GM12873 (cell line): ENCODE measurements at regions not wholly inside any gene's neighbourhood (a gene's known extent, or its start where the extent isn't known, plus 50 kb on each side); places are given as distances from the start of the nearest gene placed in this dataset.

ENCODE experiments used
- TF ChIP-seq, protein P1 (sequence below): IDR thresholded peaks from 2 replicates; pipeline ENCODE4 v1.5.1; 2012; ENCODE audit warnings: low read depth, mild to moderate bottlenecking, moderate library complexity, low read length, control low read depth; ENCODE audit not compliant: insufficient read depth; ENCODE audit errors: missing control alignments

DNA sequence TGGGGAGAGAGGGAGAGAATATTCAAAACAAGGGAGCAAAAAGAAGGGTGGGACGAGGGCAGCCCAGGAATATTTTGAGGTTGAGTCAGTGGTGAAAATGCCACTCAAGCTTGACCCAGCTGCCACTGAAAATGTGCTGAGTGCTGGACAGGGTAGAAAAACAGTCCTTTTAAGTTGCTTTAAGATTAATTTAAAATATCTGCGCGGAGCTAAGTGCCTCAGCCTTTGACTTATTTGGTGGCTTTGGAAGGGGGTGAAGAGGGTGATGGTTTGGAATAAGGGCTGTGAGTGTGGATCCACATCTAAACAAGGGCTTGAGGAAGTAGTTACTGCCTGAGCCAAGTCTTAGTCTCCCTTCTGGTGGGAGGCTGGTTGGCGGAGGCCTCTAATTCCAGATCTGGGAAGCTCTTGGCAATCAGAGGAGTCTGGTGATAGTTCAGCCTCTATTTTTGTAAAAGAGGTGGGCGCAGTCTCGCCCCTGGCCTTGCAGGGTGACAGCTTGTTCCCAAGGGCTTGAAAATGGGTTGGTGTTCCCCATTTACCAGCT is 280.8 kb upstream of the ROPN1 start:
- TF ChIP-seq, protein P1, sequence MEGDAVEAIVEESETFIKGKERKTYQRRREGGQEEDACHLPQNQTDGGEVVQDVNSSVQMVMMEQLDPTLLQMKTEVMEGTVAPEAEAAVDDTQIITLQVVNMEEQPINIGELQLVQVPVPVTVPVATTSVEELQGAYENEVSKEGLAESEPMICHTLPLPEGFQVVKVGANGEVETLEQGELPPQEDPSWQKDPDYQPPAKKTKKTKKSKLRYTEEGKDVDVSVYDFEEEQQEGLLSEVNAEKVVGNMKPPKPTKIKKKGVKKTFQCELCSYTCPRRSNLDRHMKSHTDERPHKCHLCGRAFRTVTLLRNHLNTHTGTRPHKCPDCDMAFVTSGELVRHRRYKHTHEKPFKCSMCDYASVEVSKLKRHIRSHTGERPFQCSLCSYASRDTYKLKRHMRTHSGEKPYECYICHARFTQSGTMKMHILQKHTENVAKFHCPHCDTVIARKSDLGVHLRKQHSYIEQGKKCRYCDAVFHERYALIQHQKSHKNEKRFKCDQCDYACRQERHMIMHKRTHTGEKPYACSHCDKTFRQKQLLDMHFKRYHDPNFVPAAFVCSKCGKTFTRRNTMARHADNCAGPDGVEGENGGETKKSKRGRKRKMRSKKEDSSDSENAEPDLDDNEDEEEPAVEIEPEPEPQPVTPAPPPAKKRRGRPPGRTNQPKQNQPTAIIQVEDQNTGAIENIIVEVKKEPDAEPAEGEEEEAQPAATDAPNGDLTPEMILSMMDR: no peak

DNA sequence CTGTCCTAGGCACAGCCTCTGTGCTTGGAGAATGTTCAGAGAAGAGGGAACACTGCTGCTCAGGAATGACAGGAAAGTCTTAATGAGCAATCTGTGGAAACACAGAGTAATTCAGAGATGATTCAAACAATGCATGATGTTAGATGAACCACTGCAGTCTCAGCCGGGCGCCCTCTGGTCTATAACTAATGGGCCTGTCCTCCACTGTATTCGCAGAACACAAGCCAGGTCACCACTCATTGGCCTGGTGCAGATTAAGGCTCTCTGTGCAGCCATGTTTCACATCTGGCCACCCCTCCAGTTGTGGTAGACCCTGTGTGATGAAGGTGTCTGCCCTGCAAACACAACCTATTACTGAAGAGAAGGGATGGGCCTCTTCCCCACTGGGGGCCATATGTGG is 281.7 kb upstream of the ROPN1 start:
- TF ChIP-seq, protein P1: no peak

DNA sequence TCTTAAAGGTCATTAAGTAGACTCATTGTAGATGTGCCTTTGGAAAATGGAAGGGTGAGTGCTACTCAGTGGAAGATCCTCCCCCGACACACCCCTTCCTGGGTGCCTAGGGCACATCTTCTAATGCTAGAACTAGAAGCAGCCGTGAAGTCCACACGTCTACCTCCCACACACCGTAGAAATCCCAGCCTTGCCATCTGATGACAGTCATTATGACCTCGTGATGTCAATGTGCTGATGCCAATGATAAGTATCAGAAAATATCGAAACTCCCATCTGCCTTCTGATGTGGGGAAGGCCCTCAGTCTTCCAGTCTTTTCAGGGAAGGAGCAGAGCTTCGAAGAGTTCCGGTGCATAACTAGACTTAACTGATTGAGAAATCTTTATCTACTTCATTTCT is 282.1 kb upstream of the ROPN1 start:
- TF ChIP-seq, protein P1: no peak

DNA sequence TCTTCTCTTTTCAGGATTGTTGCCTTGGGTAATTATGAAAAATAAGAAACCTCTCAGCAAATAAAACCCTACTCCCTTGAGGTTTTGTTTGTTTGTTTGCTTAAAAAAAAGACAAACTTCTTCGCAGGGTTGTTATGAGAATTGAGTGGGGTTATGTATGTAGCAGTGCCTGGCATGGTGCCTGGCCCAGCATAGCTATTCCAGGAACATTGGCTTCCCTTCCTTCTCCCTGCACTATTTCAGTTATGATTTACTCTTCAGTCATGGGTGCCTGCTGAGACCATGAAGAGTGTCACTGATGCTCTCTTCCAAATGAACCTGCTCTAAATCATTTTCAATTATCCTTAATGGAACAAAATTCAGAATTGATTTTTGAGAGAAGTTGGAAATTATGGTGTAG is 283.5 kb upstream of the ROPN1 start:
- TF ChIP-seq, protein P1: no peak

DNA sequence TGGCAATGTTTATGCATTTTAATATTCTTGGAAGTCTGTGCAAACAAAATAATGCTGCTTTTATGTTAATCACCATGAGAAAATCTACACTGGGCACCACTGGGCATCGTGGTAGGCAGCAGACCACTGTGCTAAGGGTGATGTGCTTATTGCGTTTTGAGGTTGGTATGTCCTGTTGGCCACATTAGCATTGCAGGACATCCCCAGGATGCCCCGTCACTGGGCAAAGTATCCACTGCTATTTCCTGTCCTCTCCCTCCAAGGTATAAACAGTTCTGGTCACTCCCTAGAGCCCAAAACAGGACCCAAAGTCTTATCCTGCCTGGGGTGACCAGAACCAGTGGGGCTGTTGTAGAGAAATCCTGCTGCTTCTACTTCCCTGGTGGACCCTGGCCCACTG is 284.2 kb upstream of the ROPN1 start:
- TF ChIP-seq, protein P1: no peak

DNA sequence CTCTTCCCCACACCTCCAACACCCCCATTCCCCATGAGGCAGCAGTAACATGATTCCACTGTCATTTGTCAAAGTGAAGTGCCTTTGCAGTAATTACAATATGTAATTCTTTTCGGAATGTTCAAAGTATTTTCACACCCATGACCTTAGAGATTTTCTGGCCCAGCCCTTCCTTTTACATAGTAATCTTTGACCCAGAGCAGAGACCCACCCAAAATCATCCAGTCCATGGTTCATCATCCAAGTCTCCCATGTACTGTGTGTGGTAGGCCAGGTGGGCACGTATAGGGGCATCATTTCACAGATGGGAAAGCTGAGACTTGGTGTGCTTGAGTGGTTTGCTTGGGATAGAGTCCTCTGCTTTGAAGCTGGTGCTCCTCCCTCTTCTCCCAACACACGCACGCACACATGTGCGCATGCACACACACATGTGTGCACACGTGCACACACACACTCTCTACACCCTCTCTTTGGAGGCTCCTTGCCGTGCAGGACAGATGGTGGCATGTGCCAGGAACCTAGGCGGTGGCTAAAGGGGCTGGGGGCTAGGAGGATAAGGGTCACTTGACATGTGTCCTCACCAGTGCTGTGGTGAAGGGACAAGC is 284.7 kb upstream of the ROPN1 start:
- TF ChIP-seq, protein P1: no peak

DNA sequence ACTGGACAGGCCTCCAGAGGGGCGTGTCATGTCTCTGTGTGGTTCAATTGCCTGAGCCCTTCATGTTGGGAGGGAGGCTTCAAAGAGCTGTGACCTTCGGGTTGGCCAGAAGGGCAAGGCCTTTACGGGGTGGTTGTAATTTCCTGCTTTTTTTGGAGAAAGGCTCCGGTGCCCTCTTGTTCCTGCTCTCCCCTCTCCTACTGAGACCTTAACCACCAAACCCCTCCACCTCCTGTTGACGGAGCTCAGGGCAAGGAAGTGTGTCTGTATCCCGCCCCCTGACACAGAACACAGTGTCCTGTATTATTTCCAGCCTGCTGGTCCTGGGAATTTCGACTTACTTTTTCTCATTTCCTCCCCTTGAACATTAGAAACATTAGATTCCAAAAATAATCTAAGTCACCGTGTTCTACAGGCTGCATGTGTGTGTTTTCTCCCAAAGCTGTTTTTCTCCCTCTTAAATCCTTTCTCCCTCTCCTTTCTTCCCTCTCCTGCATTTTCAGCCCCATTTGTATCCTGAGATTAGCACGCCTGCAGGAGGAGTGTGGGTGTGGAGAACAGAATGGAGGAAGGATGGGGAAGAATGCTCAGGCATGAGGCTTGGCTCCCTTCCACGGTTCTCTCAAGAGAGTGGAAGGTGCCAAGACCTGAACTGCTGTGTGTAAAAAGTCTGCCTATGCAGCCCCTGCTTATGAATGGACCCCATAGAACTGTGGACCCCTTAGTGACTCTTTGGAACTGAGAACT is 285.4 kb upstream of the ROPN1 start:
- TF ChIP-seq, protein P1: no peak
